B cell (primary cell): ENCODE measurements at regions not wholly inside any gene's neighbourhood (a gene's known extent, or its start where the extent isn't known, plus 50 kb on each side); places are given as distances from the start of the nearest gene placed in this dataset.

Experiments
- ATAC-seq: fragments of 200-7000 bp; cut with Tn5 transposase; one replicate; pipeline ENCODE4 v1.10.0; 2021; ENCODE audit warnings: low read depth, mild to moderate bottlenecking, moderate number of reproducible peaks, moderate library complexity
- CTCF ChIA-PET: fragments of 350-600 bp; sonication (Branson Sonifier 250); formaldehyde crosslinking; loops from one replicate; lab custom pipeline; 2021; ENCODE audit warnings: antibody characterized with exemption, inconsistent platforms; lab: Charles Lee
- POLR2A ChIA-PET: fragments of 350-600 bp; sonication (Branson Sonifier 250); formaldehyde crosslinking; loops from one replicate; lab custom pipeline; 2021; ENCODE audit warnings: antibody characterized with exemption; lab: Charles Lee
- DNase-seq: peaks from one replicate; pipeline ENCODE4 v3.0.0; 2013
- H2AFZ ChIP-seq: 2 replicates; pipeline ENCODE4 v1.6.1; 2012; ENCODE audit warnings: mild to moderate bottlenecking, low read depth, low read length; ENCODE audit not compliant: insufficient read depth, poor library complexity, severe bottlenecking
- H3K27ac ChIP-seq, 2 donors: 1 replicate in 1 of 2; 2 replicates in 1 of 2; pipeline ENCODE4 v1.5.1; 2012 to 2013; ENCODE audit warnings: low read length in 2 of 2, mild to moderate bottlenecking in 2 of 2, moderate library complexity in 1 of 2
- H3K27me3 ChIP-seq, 4 experiments: fragments of 200-600 bp in 1 of 4; sonication (generic) in 1 of 4; replicated peaks in 1 of 4; 1 replicate in 2 of 4; 2 replicates in 2 of 4; pipeline versions ENCODE4 v1.6.1 to v1.7.0; 2013 to 2016; ENCODE audit warnings: low read length in 3 of 4, mild to moderate bottlenecking in 2 of 4, mixed read lengths in 1 of 4, moderate library complexity in 1 of 4; ENCODE audit not compliant: insufficient read depth in 4 of 4, control insufficient read depth in 3 of 4; ENCODE audit errors: control extremely low read depth in 1 of 4
- H3K36me3 ChIP-seq, 2 experiments: replicated peaks in 1 of 2; 1 replicate in 1 of 2; 2 replicates in 1 of 2; pipeline versions ENCODE4 v1.6.1 to v1.7.1; 2013; ENCODE audit warnings: low read length in 1 of 2; ENCODE audit not compliant: insufficient read depth in 2 of 2, control insufficient read depth in 1 of 2; ENCODE audit errors: control extremely low read depth in 1 of 2, extremely low read depth in 1 of 2
- H3K4me1 ChIP-seq, 2 donors: fragments of 200-600 bp in 1 of 2; sonication (generic) in 1 of 2; 1 replicate in 1 of 2; 2 replicates in 1 of 2; pipeline versions ENCODE4 v1.5.1 to v1.6.1; 2013 to 2017; ENCODE audit warnings: low read length in 2 of 2; ENCODE audit not compliant: control insufficient read depth in 2 of 2, insufficient read depth in 2 of 2
- H3K4me2 ChIP-seq: replicated peaks from 2 replicates; pipeline ENCODE3; 2012; ENCODE audit warnings: mild to moderate bottlenecking, low read depth, low read length; ENCODE audit not compliant: poor library complexity, severe bottlenecking
- H3K4me3 ChIP-seq, 5 experiments: fragments of 200-600 bp in 1 of 5; sonication (generic) in 1 of 5; 1 replicate in 3 of 5; 2 replicates in 2 of 5; pipeline versions ENCODE4 v1.5.1 to v1.7.0; 2011 to 2016; ENCODE audit warnings: low read length in 4 of 5, mild to moderate bottlenecking in 4 of 5, low read depth in 2 of 5, control low read depth in 1 of 5, moderate library complexity in 1 of 5; ENCODE audit not compliant: insufficient read depth in 1 of 5; ENCODE audit errors: control extremely low read depth in 1 of 5, extremely low read depth in 1 of 5
- H3K79me2 ChIP-seq: fragments of 200-600 bp; sonication (generic); one replicate; pipeline ENCODE4 v1.6.0; 2016; ENCODE audit warnings: low read length; ENCODE audit not compliant: control insufficient read depth, insufficient read depth
- H3K9ac ChIP-seq: fragments of 200-600 bp; sonication (generic); 2 replicates; pipeline ENCODE4 v1.6.1; 2017; ENCODE audit warnings: mild to moderate bottlenecking, low read length, moderate library complexity
- H3K9me3 ChIP-seq, 3 donors: one replicate each; pipeline versions ENCODE4 v1.6.1 to v1.7.1; 2013; ENCODE audit warnings: low read length in 2 of 3; ENCODE audit not compliant: control insufficient read depth in 2 of 3, insufficient read depth in 1 of 3; ENCODE audit errors: control extremely low read depth in 1 of 3
- H4K20me1 ChIP-seq: 2 replicates; pipeline ENCODE4 v1.6.0; 2012; ENCODE audit warnings: mild to moderate bottlenecking, low read length; ENCODE audit not compliant: insufficient read depth, control insufficient read depth, poor library complexity, severe bottlenecking
- H3K27ac Mint-ChIP-seq: one replicate; pipeline ENCODE4 v1.8.0; 2021; ENCODE audit warnings: mixed read lengths
- H3K27me3 Mint-ChIP-seq: one replicate; pipeline ENCODE4 v1.8.0; 2021; ENCODE audit warnings: mixed read lengths
- H3K4me1 Mint-ChIP-seq: one replicate; pipeline ENCODE4 v1.8.0; 2021; ENCODE audit warnings: mixed read lengths
- H3K4me3 Mint-ChIP-seq: one replicate; pipeline ENCODE4 v1.8.0; 2021; ENCODE audit warnings: mixed read lengths
- H3K9me3 Mint-ChIP-seq: one replicate; pipeline ENCODE4 v1.8.0; 2022; ENCODE audit warnings: mixed read lengths; ENCODE audit not compliant: insufficient read depth
- EZH2 ChIP-seq: IDR thresholded peaks from 2 replicates; pipeline ENCODE4 v1.6.1; 2012; ENCODE audit warnings: borderline replicate concordance, low read depth, mild to moderate bottlenecking, moderate library complexity, low read length; ENCODE audit not compliant: insufficient read depth, poor library complexity, severe bottlenecking
- WGBS: methylation state at CpG from one replicate; pipeline ENCODE4 v1.1.5; 2013; ENCODE audit warnings: missing lambda C conversion rate; ENCODE audit not compliant: insufficient coverage; 5-methylcytosine and 5-hydroxymethylcytosine counted together
- intact Hi-C: fragments of 100-400 bp; cut with micrococcal nuclease; formaldehyde crosslinking; loops from one replicate; pipeline ENCODE4 v1.10.0; 2022
- TF ChIP-seq, protein P1 (sequence below): fragments of 200-600 bp; IDR thresholded peaks from one replicate; pipeline ENCODE4 v1.8.0; 2022; ENCODE audit warnings: antibody characterized with exemption, mild to moderate bottlenecking

DNA sequence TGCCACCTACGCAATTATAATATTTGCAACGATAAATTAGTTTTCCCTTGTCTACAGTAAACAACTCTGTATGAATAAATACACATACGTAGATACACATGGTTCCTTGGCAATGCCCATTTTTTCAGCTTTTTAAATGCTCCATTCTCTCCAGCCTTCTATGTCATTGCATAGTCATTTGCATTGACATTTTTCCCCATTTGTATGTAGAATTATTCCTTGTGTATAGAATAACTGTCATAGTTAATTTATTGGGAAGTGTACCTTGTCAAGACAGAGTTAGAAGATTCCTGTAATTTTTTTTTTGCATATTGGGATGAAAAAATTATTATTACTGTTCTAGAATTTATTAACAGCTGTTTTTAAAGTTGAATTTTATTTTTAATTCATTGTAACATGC lies 736.7 kb upstream of the DPPA4 start:
- Mint-ChIP-seq H3K9me3 (no peaks in the 10 kb centered on the region), H3K27me3 (no peaks in the 10 kb centered on the region), H3K4me3 (no peak overlapping the region), H3K27ac (no peak overlapping the region), H3K4me1 (no peaks in the 10 kb centered on the region)
- TF ChIP-seq, protein P1, sequence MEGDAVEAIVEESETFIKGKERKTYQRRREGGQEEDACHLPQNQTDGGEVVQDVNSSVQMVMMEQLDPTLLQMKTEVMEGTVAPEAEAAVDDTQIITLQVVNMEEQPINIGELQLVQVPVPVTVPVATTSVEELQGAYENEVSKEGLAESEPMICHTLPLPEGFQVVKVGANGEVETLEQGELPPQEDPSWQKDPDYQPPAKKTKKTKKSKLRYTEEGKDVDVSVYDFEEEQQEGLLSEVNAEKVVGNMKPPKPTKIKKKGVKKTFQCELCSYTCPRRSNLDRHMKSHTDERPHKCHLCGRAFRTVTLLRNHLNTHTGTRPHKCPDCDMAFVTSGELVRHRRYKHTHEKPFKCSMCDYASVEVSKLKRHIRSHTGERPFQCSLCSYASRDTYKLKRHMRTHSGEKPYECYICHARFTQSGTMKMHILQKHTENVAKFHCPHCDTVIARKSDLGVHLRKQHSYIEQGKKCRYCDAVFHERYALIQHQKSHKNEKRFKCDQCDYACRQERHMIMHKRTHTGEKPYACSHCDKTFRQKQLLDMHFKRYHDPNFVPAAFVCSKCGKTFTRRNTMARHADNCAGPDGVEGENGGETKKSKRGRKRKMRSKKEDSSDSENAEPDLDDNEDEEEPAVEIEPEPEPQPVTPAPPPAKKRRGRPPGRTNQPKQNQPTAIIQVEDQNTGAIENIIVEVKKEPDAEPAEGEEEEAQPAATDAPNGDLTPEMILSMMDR = no peak
- no peak for TF ChIP-seq EZH2
- no peak overlapping the region for H3K27ac ChIP-seq
- no peak overlapping the region for H3K4me2 ChIP-seq
- WGBS = 66% methylated on average over 3 of the region's 3 CpGs
- H3K36me3 ChIP-seq = no peaks in the 10 kb centered on the region
- H3K4me1 ChIP-seq = no peaks in the 10 kb centered on the region
- H3K4me3 ChIP-seq = no peak overlapping the region
- H3K9me3 ChIP-seq = peaks cover 0 to 8% (median 1%) of the 10 kb centered on the region in 3 donors
- ChIA-PET POLR2A (no interaction called here), CTCF (interaction anchor here (0.8 kb wide), 1 partner anchor 228 kb away, joined by 3 read pairs; no protein-coding TSS in a partner anchor)
- no peaks in the 10 kb centered on the region for H4K20me1 ChIP-seq
- H3K9ac ChIP-seq = no peak overlapping the region
- no peaks in the 10 kb centered on the region for H3K79me2 ChIP-seq
- no peaks in the 10 kb centered on the region for H3K27me3 ChIP-seq
- intact Hi-C loops = no loop called here
- ATAC-seq (no peak), DNase-seq (no peak)
- no peak overlapping the region for H2AFZ ChIP-seq

DNA sequence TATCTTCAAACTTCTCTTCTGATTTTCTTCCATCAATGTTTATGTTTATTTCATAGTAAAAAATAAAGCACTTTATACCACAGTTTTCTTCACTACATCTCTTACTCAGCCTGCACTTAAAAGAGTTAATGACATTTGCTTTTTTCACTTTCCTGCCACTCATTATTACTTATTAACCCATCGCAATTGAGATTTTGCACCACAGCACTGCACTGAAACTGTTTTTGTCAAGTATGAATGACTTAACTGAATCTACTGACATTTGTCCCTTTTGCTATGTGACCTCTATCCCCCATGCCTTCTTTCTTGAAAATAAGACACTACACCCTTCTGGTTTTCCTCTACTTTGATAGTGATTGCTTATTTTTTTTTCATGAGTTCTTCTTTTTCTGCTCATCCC lies 739.7 kb upstream of the DPPA4 start:
- intact Hi-C loops = no loop called here
- no peak for ATAC-seq
- no peaks in the 10 kb centered on the region for H3K27me3 Mint-ChIP-seq

More for the DNA sequence above, 739.7 kb upstream of the DPPA4 start:
- H4K20me1 ChIP-seq = no peaks in the 10 kb centered on the region
- no peaks in the 10 kb centered on the region for H3K36me3 ChIP-seq
- ChIA-PET POLR2A (no interaction called here), CTCF (no interaction called here)
- no peaks in the 10 kb centered on the region for H3K27me3 ChIP-seq
- no peak overlapping the region for H3K4me3 Mint-ChIP-seq
- no peak overlapping the region for H3K4me2 ChIP-seq
- H3K4me1 Mint-ChIP-seq = no peaks in the 10 kb centered on the region
- TF ChIP-seq EZH2 = no peak
- TF ChIP-seq, protein P1 = no peak
- H3K9me3 ChIP-seq = peaks cover 0 to 6% (median 2%) of the 10 kb centered on the region in 3 donors
- no peaks in the 10 kb centered on the region for H3K9me3 Mint-ChIP-seq
- H3K9ac ChIP-seq = no peak overlapping the region
- 100% methylated on average over 1 of the region's 1 CpG for WGBS
- no peaks in the 10 kb centered on the region for H3K4me1 ChIP-seq
- no peak for DNase-seq
- H3K27ac ChIP-seq = no peak overlapping the region
- no peak overlapping the region for H3K27ac Mint-ChIP-seq
- H3K79me2 ChIP-seq = no peaks in the 10 kb centered on the region
- H3K4me3 ChIP-seq = no peak overlapping the region
- H2AFZ ChIP-seq = no peak overlapping the region
